SK-N-MC (cell line): ENCODE measurements at regions not wholly inside any gene's neighbourhood (a gene's known extent, or its start where the extent isn't known, plus 50 kb on each side); places are given as distances from the start of the nearest gene placed in this dataset.

Source experiments
- EZH2 ChIP-seq: fragments of 200-600 bp; sonication (generic); IDR thresholded peaks from one replicate; pipeline ENCODE4 v1.6.1; 2017; ENCODE audit warnings: antibody characterized with exemption
- FOXP2 ChIP-seq: optimal IDR thresholded peaks from 2 replicates; pipeline ENCODE3; 2011; ENCODE audit warnings: mild to moderate bottlenecking, moderate library complexity; ENCODE audit not compliant: insufficient read depth; ENCODE audit errors: extremely low read length, control extremely low read depth
- POLR2AphosphoS5 ChIP-seq: IDR thresholded peaks from 2 replicates; pipeline ENCODE4 v1.6.1; 2012; ENCODE audit warnings: mild to moderate bottlenecking, low read depth, low read length, borderline replicate concordance

- TF ChIP-seq EZH2 = no peak
- TF ChIP-seq FOXP2 = no peak
- TF ChIP-seq POLR2AphosphoS5 = no peak
Observed at GRCh38 chr5:5826911-5827310, 404.4 kb downstream of the ICE1 start.
